ENCODE measurements at regions not wholly inside any gene's neighbourhood (a gene's known extent, or its start where the extent isn't known, plus 50 kb on each side); places are given as distances from the start of the nearest gene placed in this dataset.
"Not testable (repeated sequence)": the region's sequence is repeated elsewhere in the genome, so short reads cannot be mapped to it uniquely, and the experiment has no call there.

GRCh38 chr14:37787879-37788494, 192.6 kb downstream of the TTC6 start:
- DNase-seq: no peak

GRCh38 chr14:37791384-37792036, 196.1 kb downstream of the TTC6 start:
- no peak for DNase-seq

- DNase-seq: no peak
These were observed 196.7 kb downstream of the TTC6 start for GRCh38 chr14:37792124-37792523.

GRCh38 chr14:37796703-37797416, 201.4 kb downstream of the TTC6 start:
- no peak for DNase-seq

- DNase-seq: no peak
These were observed 202.2 kb downstream of the TTC6 start for GRCh38 chr14:37797675-37798074.

GRCh38 chr14:37807722-37808121, 212.3 kb downstream of the TTC6 start:
- no peak for DNase-seq

GRCh38 chr14:37810094-37810801, 214.8 kb downstream of the TTC6 start:
- no peak for DNase-seq

- DNase-seq: no peak
These were observed 218.3 kb downstream of the TTC6 start for GRCh38 chr14:37813732-37814131.

- DNase-seq: no peak
These were observed 220.7 kb downstream of the TTC6 start for GRCh38 chr14:37816135-37816534.

GRCh38 chr14:37816743-37817295, 221.4 kb downstream of the TTC6 start:
- DNase-seq: no peak

- no peak for DNase-seq
These were observed 224.0 kb downstream of the TTC6 start for GRCh38 chr14:37819155-37820015.

- DNase-seq: not testable (repeated sequence)
These were observed 225.4 kb downstream of the TTC6 start for GRCh38 chr14:37820810-37821209.

- no peak for DNase-seq
These were observed 229.7 kb downstream of the TTC6 start for GRCh38 chr14:37824939-37825712.

GRCh38 chr14:37826869-37827268, 231.4 kb downstream of the TTC6 start:
- DNase-seq: no peak

- no peak for DNase-seq
These were observed 234.8 kb downstream of the TTC6 start for GRCh38 chr14:37830271-37830670.

GRCh38 chr14:37834275-37834674, 238.8 kb downstream of the TTC6 start:
- DNase-seq: no peak

- not testable (repeated sequence) for DNase-seq
These were observed 243.3 kb downstream of the TTC6 start for GRCh38 chr14:37838778-37839177.

- not testable (repeated sequence) for DNase-seq
These were observed 245.6 kb downstream of the TTC6 start for GRCh38 chr14:37841039-37841438.

- no peak for DNase-seq
These were observed 246.7 kb downstream of the TTC6 start for GRCh38 chr14:37842106-37842505.

GRCh38 chr14:37843954-37844607, 248.7 kb downstream of the TTC6 start:
- no peak for DNase-seq

- no peak for DNase-seq
These were observed 249.2 kb downstream of the TTC6 start for GRCh38 chr14:37844614-37845013.
